Trophoblast cell (in vitro differentiated cells and primary cell): ENCODE measurements at regions not wholly inside any gene's neighbourhood (a gene's known extent, or its start where the extent isn't known, plus 50 kb on each side); places are given as distances from the start of the nearest gene placed in this dataset.

Experiments
- DNase-seq, 2 donors: peaks; one replicate each; pipeline ENCODE4 v3.0.0-alpha.2; 2016
- H2AFZ ChIP-seq: 2 replicates; pipeline ENCODE4 v1.6.1; 2013; ENCODE audit warnings: low read length, moderate library complexity, mild to moderate bottlenecking; ENCODE audit not compliant: insufficient read depth, poor library complexity
- H2AK5ac ChIP-seq: 2 replicates; pipeline ENCODE4 v1.6.1; 2013; ENCODE audit warnings: mild to moderate bottlenecking, low read length
- H2BK120ac ChIP-seq: 2 replicates; pipeline ENCODE4 v1.6.1; 2013; ENCODE audit warnings: low read length, mild to moderate bottlenecking, moderate library complexity; ENCODE audit not compliant: insufficient read depth, poor library complexity
- H2BK12ac ChIP-seq: 2 replicates; pipeline ENCODE4 v1.6.1; 2013; ENCODE audit warnings: mild to moderate bottlenecking, low read length, moderate library complexity
- H2BK5ac ChIP-seq: 2 replicates; pipeline ENCODE4 v1.6.1; 2013; ENCODE audit warnings: low read length, low read depth, moderate library complexity, mild to moderate bottlenecking; ENCODE audit not compliant: poor library complexity
- H3K14ac ChIP-seq: 2 replicates; pipeline ENCODE4 v1.6.1; 2013; ENCODE audit warnings: mild to moderate bottlenecking, low read length
- H3K18ac ChIP-seq: 2 replicates; pipeline ENCODE4 v1.6.1; 2013; ENCODE audit warnings: mild to moderate bottlenecking, low read length
- H3K23ac ChIP-seq: 2 replicates; pipeline ENCODE4 v1.6.1; 2013; ENCODE audit warnings: low read length
- H3K27ac ChIP-seq: 2 replicates; pipeline ENCODE4 v1.5.1; 2013; ENCODE audit warnings: low read depth, mild to moderate bottlenecking, inconsistent platforms, low read length, moderate library complexity
- H3K27me3 ChIP-seq: 2 replicates; pipeline ENCODE4 v1.6.1; 2013; ENCODE audit warnings: inconsistent platforms, mild to moderate bottlenecking, low read length, moderate library complexity; ENCODE audit not compliant: insufficient read depth
- H3K36me3 ChIP-seq, 2 experiments: 1 replicate in 1 of 2; 2 replicates in 1 of 2; pipeline ENCODE4 v1.6.1; 2013; ENCODE audit warnings: low read length in 2 of 2, mild to moderate bottlenecking in 2 of 2, moderate library complexity in 1 of 2; ENCODE audit not compliant: insufficient read depth in 2 of 2, control insufficient read depth in 1 of 2
- H3K4ac ChIP-seq: 2 replicates; pipeline ENCODE4 v1.6.1; 2013; ENCODE audit warnings: low read depth, mild to moderate bottlenecking, low read length, moderate library complexity
- H3K4me1 ChIP-seq, 2 experiments: 1 replicate in 1 of 2; 2 replicates in 1 of 2; pipeline ENCODE4 v1.6.1; 2013; ENCODE audit warnings: low read length in 2 of 2, mild to moderate bottlenecking in 2 of 2, moderate library complexity in 1 of 2; ENCODE audit not compliant: insufficient read depth in 2 of 2, control insufficient read depth in 1 of 2
- H3K4me2 ChIP-seq: 2 replicates; pipeline ENCODE4 v1.6.1; 2013; ENCODE audit warnings: inconsistent platforms, mild to moderate bottlenecking, low read length, moderate library complexity
- H3K4me3 ChIP-seq: 2 replicates; pipeline ENCODE4 v1.5.1; 2013; ENCODE audit warnings: mild to moderate bottlenecking, low read depth, low read length, inconsistent platforms
- H3K79me1 ChIP-seq: one replicate; pipeline ENCODE4 v1.6.1; 2013; ENCODE audit warnings: low read length
- H3K79me2 ChIP-seq: 2 replicates; pipeline ENCODE4 v1.6.1; 2013; ENCODE audit warnings: low read length, mild to moderate bottlenecking; ENCODE audit not compliant: control insufficient read depth, insufficient read depth, poor library complexity
- H3K9ac ChIP-seq: 2 replicates; pipeline ENCODE4 v1.6.1; 2013; ENCODE audit warnings: mild to moderate bottlenecking, low read length
- H3K9me3 ChIP-seq: 2 replicates; pipeline ENCODE4 v1.6.1; 2013; ENCODE audit warnings: low read depth, mild to moderate bottlenecking, control low read depth, inconsistent platforms, low read length; ENCODE audit not compliant: insufficient read depth
- H4K12ac ChIP-seq: 2 replicates; pipeline ENCODE4 v1.6.1; 2013; ENCODE audit warnings: low read depth, mild to moderate bottlenecking, low read length, moderate library complexity
- H4K8ac ChIP-seq: 2 replicates; pipeline ENCODE4 v1.6.1; 2013; ENCODE audit warnings: low read depth, mild to moderate bottlenecking, low read length, moderate library complexity
- H4K91ac ChIP-seq: one replicate; pipeline ENCODE4 v1.6.1; 2013; ENCODE audit warnings: low read depth, mild to moderate bottlenecking, low read length, moderate library complexity
- WGBS: extraction: QIAGEN DNeasy Blood & Tissue Kit; methylation state at CpG from one replicate; pipeline ENCODE4 v1.1.7; 2013; ENCODE audit warnings: missing lambda C conversion rate; ENCODE audit not compliant: insufficient read length, insufficient coverage; ENCODE audit errors: extremely low coverage; 5-methylcytosine and 5-hydroxymethylcytosine counted together

DNA sequence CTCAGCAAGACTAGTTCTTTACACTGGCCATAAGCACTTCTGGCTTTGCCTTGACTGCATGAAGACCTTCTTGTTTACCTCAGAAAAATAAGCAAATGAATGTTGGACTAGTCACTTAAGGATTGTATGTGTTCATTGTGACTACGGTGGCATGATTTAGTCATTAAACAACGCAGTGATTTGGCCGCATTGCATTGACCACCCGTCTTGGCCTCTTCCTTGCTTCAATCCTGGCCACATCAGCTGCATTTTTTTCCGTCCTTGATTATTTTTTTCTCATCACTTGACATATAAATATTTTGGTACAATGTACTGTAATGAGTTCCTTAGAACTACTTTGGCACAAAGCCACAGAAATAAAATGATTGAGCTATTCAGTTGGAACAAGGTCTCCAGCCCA is 656.2 kb downstream of the RAB28 start:
- Histone ChIP-seq H2BK12ac (no peak overlapping the region), H4K12ac (no peak overlapping the region), H3K4ac (no peak overlapping the region), H2AK5ac (no peak overlapping the region), H3K79me1 (no peaks in the 10 kb centered on the region), H3K36me3 (no peaks in the 10 kb centered on the region), H3K4me2 (no peak overlapping the region), H3K23ac (no peak overlapping the region), H3K4me1 (no peaks in the 10 kb centered on the region), H2BK5ac (no peak overlapping the region), H3K9ac (no peak overlapping the region), H3K79me2 (no peaks in the 10 kb centered on the region), H4K91ac (no peak overlapping the region), H3K14ac (no peak overlapping the region), H3K18ac (no peak overlapping the region), H3K27ac (no peak overlapping the region), H3K27me3 (no peaks in the 10 kb centered on the region), H3K4me3 (no peak overlapping the region), H3K9me3 (no peaks in the 10 kb centered on the region), H2AFZ (no peak overlapping the region), H2BK120ac (no peak overlapping the region), H4K8ac (no peak overlapping the region)
- no CpG with 5 or more reads among the region's 5 CpGs for WGBS
- no peak for DNase-seq

- Histone ChIP-seq H3K4me2 (no peak overlapping the region), H3K4me1 (no peaks in the 10 kb centered on the region), H3K9me3 (no peaks in the 10 kb centered on the region)
Observed at GRCh38 chr4:12791536-12791935, 692.6 kb downstream of the RAB28 start.

GRCh38 chr4:12787261-12787660 is 696.9 kb downstream of the RAB28 start:
- WGBS, result no CpG with 5 or more reads among the region's 1 CpG
- Histone ChIP-seq H3K4me1 (no peaks in the 10 kb centered on the region), H3K14ac (no peak overlapping the region), H3K23ac (no peak overlapping the region), H4K12ac (no peak overlapping the region), H3K18ac (no peak overlapping the region), H2AK5ac (no peak overlapping the region), H3K4me3 (no peak overlapping the region), H3K27me3 (no peaks in the 10 kb centered on the region), H2BK120ac (no peak overlapping the region), H3K79me2 (no peaks in the 10 kb centered on the region), H4K8ac (no peak overlapping the region), H3K27ac (no peak overlapping the region), H3K9ac (no peak overlapping the region), H2BK5ac (no peak overlapping the region), H2AFZ (no peak overlapping the region), H3K79me1 (no peaks in the 10 kb centered on the region), H3K9me3 (no peaks in the 10 kb centered on the region), H3K4ac (no peak overlapping the region), H4K91ac (no peak overlapping the region), H2BK12ac (no peak overlapping the region), H3K4me2 (no peak overlapping the region), H3K36me3 (no peaks in the 10 kb centered on the region)
- DNase-seq, result no peak

More at GRCh38 chr4:12791536-12791935, 692.6 kb downstream of the RAB28 start:
- Histone ChIP-seq H3K18ac (no peak overlapping the region), H2BK12ac (no peak overlapping the region), H4K8ac (no peak overlapping the region), H3K23ac (no peak overlapping the region), H3K4me3 (no peak overlapping the region), H3K79me1 (no peaks in the 10 kb centered on the region), H3K36me3 (no peaks in the 10 kb centered on the region), H2AK5ac (no peak overlapping the region), H2BK120ac (no peak overlapping the region), H3K9ac (no peak overlapping the region), H4K91ac (no peak overlapping the region), H3K4ac (no peak overlapping the region), H3K27ac (no peak overlapping the region), H2BK5ac (no peak overlapping the region), H3K27me3 (no peaks in the 10 kb centered on the region), H4K12ac (no peak overlapping the region), H3K79me2 (no peaks in the 10 kb centered on the region), H2AFZ (no peak overlapping the region), H3K14ac (no peak overlapping the region)
- WGBS, result no CpG with 5 or more reads among the region's 4 CpGs
- DNase-seq, result no peak

DNA sequence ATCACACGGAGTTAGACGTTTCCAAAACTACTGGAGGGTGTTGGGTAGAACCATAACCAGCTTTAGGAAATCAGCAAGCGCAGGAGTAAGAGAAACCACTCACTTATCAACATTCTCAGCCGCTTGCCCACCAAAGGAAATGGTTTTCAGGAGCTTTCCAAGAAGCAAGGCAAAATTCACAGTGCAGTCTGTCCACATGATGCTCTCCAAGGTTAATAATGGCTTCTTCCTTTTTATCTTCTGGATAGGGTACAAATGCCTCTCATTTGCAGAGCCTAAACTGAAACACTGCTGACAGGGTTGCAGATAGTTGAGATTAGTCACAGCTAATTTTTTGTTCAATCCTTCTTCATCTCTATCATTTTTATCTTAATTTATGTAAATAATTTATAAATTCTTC is 705.4 kb downstream of the RAB28 start:
- Histone ChIP-seq H3K27me3 (no peaks in the 10 kb centered on the region), H3K18ac (no peak overlapping the region), H3K9ac (no peak overlapping the region), H2AK5ac (no peak overlapping the region), H3K14ac (no peak overlapping the region), H3K9me3 (no peaks in the 10 kb centered on the region), H3K27ac (no peak overlapping the region), H4K91ac (no peak overlapping the region), H2BK5ac (no peak overlapping the region), H3K4me3 (no peak overlapping the region), H4K12ac (no peak overlapping the region), H4K8ac (no peak overlapping the region), H3K4ac (no peak overlapping the region), H2BK12ac (no peak overlapping the region), H3K4me2 (no peak overlapping the region), H3K36me3 (no peaks in the 10 kb centered on the region), H2AFZ (no peak overlapping the region), H3K23ac (no peak overlapping the region), H3K79me1 (no peaks in the 10 kb centered on the region), H3K4me1 (no peaks in the 10 kb centered on the region), H3K79me2 (no peaks in the 10 kb centered on the region), H2BK120ac (no peak overlapping the region)
- DNase-seq, result no peak
- no CpG with 5 or more reads among the region's 4 CpGs for WGBS
